ENCODE measurements at regions not wholly inside any gene's neighbourhood (a gene's known extent, or its start where the extent isn't known, plus 50 kb on each side); places are given as distances from the start of the nearest gene placed in this dataset.

GRCh38 chr15:31537770-31538592, 211.3 kb downstream of the KLF13 start:
- Mint-ChIP-seq H3K4me3 (no peak overlapping the region), H3K27ac (no peak overlapping the region), H3K4me1 (ENCODE audit: low read depth) (no peaks in the 10 kb centered on the region), H3K36me3 (ENCODE audit: low read depth) (no peaks in the 10 kb centered on the region), H3K9me3 (peaks cover 2% of the 10 kb centered on the region), H3K27me3 (peaks cover 39% of the 10 kb centered on the region)
- ATAC-seq = no peak
- intact Hi-C loops (cut with micrococcal nuclease) = no loop called here
- no peak for DNase-seq
- no peak for TF ChIP-seq CTCF (IDR thresholded peaks at IDR 0.05)
- POLR2A ChIA-PET = no interaction called here
- CTCF ChIA-PET = no interaction called here

- no peaks in the 10 kb centered on the region for H3K36me3 Mint-ChIP-seq (ENCODE audit: low read depth)
- H3K27me3 Mint-ChIP-seq = peaks cover 48% of the 10 kb centered on the region
- ChIA-PET CTCF (no interaction called here), POLR2A (no interaction called here)
- no peak overlapping the region for H3K27ac Mint-ChIP-seq
- no peak for TF ChIP-seq CTCF (IDR thresholded peaks at IDR 0.05)
- DNase-seq (no peak), ATAC-seq (no peak)
- intact Hi-C loops (cut with micrococcal nuclease) = no loop called here
- peaks cover 10% of the 10 kb centered on the region for H3K4me1 Mint-ChIP-seq (ENCODE audit: low read depth)
- no peak overlapping the region for H3K4me3 Mint-ChIP-seq
- no peaks in the 10 kb centered on the region for H3K9me3 Mint-ChIP-seq
Measured at GRCh38 chr15:31540633-31541032, 214.0 kb downstream of the KLF13 start.

GRCh38 chr15:31544361-31544760, 217.7 kb downstream of the KLF13 start:
- Mint-ChIP-seq H3K9me3 (no peaks in the 10 kb centered on the region), H3K4me3 (no peak overlapping the region), H3K27ac (no peak overlapping the region), H3K4me1 (ENCODE audit: low read depth) (peaks cover 12% of the 10 kb centered on the region), H3K27me3 (peaks cover 48% of the 10 kb centered on the region), H3K36me3 (ENCODE audit: low read depth) (no peaks in the 10 kb centered on the region)
- no peak for ATAC-seq
- ChIA-PET CTCF (interaction anchor here (0.7 to 1.4 kb wide), 2 partner anchors 39 to 433 kb away, joined by 3 read pairs; no protein-coding TSS in a partner anchor), POLR2A (no interaction called here)
- intact Hi-C loops (cut with micrococcal nuclease) = no loop called here
- no peak for TF ChIP-seq CTCF (IDR thresholded peaks at IDR 0.05)
- DNase-seq = no peak

- intact Hi-C loops (cut with micrococcal nuclease) = no loop called here
- Mint-ChIP-seq H3K36me3 (ENCODE audit: low read depth) (no peaks in the 10 kb centered on the region), H3K4me3 (no peak overlapping the region), H3K4me1 (ENCODE audit: low read depth) (peaks cover 13% of the 10 kb centered on the region), H3K27me3 (peaks cover 42% of the 10 kb centered on the region), H3K9me3 (no peaks in the 10 kb centered on the region), H3K27ac (no peak overlapping the region)
- ATAC-seq (no peak), DNase-seq (no peak)
- ChIA-PET CTCF (no interaction called here), POLR2A (no interaction called here)
- TF ChIP-seq CTCF (IDR thresholded peaks at IDR 0.05) = no peak
Measured at GRCh38 chr15:31545257-31545656, 218.6 kb downstream of the KLF13 start.

- POLR2A ChIA-PET = interaction anchor here (1.1 kb wide), 1 partner anchor 11 kb away, joined by 3 read pairs; no protein-coding TSS in a partner anchor
- intact Hi-C loops (cut with micrococcal nuclease) = no loop called here
- H3K9me3 Mint-ChIP-seq = no peaks in the 10 kb centered on the region
- ATAC-seq (no peak), DNase-seq (no peak)
- peaks cover 16% of the 10 kb centered on the region for H3K4me1 Mint-ChIP-seq (ENCODE audit: low read depth)
- H3K27ac Mint-ChIP-seq = no peak overlapping the region
- CTCF ChIA-PET = no interaction called here
- TF ChIP-seq CTCF (IDR thresholded peaks at IDR 0.05) = no peak
- no peaks in the 10 kb centered on the region for H3K36me3 Mint-ChIP-seq (ENCODE audit: low read depth)
- H3K4me3 Mint-ChIP-seq = no peak overlapping the region
- H3K27me3 Mint-ChIP-seq = peaks cover 17% of the 10 kb centered on the region
Measured at GRCh38 chr15:31550211-31550977, 223.8 kb downstream of the KLF13 start.

All from activated CD8-positive, alpha-beta T cell treated with anti-CD3 and anti-CD28 coated beads for 36 hours (primary cell).